NB4 (cell line): ENCODE measurements at regions not wholly inside any gene's neighbourhood (a gene's known extent, or its start where the extent isn't known, plus 50 kb on each side); places are given as distances from the start of the nearest gene placed in this dataset.

Experiments
- DNase-seq: peaks from one replicate; pipeline ENCODE4 v3.0.0; 2010; ENCODE audit warnings: low read depth
- H3K4me3 ChIP-seq: one replicate; pipeline ENCODE4 v1.5.1; 2011; ENCODE audit warnings: mild to moderate bottlenecking, low read depth, low read length, moderate library complexity
- MYC ChIP-seq: IDR thresholded peaks from 2 replicates; pipeline ENCODE4 v1.6.1; 2011; ENCODE audit warnings: low read depth, low read length
- POLR2A ChIP-seq: IDR thresholded peaks from 2 replicates; pipeline ENCODE4 v1.6.1; 2011; ENCODE audit warnings: mild to moderate bottlenecking; ENCODE audit not compliant: insufficient read length; ENCODE audit errors: extremely low read depth
- TF ChIP-seq, protein P1 (sequence below): IDR thresholded peaks from one replicate; pipeline ENCODE4 v1.5.1; 2012; ENCODE audit warnings: low read depth, low read length
- TF ChIP-seq, protein P2 (sequence below): IDR thresholded peaks from 2 replicates; pipeline ENCODE4 v1.6.1; 2011; ENCODE audit warnings: low read depth, low read length

DNA sequence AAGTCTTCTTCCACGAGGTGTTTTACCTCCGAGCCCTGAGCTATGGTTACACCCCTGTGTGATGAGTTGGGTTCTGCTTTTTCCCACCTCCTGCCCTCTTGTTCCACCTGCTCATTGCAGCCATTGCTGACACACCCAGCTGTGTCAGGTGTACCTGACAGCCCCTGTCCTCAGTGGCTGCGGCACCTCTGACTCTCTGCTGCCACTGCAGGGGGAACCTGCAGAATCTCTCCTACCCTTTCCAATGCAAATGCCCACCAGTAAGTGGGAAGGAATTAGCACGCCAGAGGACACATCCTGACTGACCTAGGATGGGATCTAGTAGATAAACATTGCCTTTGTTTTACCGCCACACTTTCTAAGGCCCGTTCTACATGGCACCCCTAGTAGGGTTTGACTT lies 600.9 kb upstream of the MKI67 start:
- H3K4me3 ChIP-seq, result no peak overlapping the region
- TF ChIP-seq POLR2A, result no peak
- TF ChIP-seq, protein P1, sequence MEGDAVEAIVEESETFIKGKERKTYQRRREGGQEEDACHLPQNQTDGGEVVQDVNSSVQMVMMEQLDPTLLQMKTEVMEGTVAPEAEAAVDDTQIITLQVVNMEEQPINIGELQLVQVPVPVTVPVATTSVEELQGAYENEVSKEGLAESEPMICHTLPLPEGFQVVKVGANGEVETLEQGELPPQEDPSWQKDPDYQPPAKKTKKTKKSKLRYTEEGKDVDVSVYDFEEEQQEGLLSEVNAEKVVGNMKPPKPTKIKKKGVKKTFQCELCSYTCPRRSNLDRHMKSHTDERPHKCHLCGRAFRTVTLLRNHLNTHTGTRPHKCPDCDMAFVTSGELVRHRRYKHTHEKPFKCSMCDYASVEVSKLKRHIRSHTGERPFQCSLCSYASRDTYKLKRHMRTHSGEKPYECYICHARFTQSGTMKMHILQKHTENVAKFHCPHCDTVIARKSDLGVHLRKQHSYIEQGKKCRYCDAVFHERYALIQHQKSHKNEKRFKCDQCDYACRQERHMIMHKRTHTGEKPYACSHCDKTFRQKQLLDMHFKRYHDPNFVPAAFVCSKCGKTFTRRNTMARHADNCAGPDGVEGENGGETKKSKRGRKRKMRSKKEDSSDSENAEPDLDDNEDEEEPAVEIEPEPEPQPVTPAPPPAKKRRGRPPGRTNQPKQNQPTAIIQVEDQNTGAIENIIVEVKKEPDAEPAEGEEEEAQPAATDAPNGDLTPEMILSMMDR, result no peak
- TF ChIP-seq MYC, result no peak
- TF ChIP-seq, protein P2, sequence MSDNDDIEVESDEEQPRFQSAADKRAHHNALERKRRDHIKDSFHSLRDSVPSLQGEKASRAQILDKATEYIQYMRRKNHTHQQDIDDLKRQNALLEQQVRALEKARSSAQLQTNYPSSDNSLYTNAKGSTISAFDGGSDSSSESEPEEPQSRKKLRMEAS, result no peak
- no peak for DNase-seq

DNA sequence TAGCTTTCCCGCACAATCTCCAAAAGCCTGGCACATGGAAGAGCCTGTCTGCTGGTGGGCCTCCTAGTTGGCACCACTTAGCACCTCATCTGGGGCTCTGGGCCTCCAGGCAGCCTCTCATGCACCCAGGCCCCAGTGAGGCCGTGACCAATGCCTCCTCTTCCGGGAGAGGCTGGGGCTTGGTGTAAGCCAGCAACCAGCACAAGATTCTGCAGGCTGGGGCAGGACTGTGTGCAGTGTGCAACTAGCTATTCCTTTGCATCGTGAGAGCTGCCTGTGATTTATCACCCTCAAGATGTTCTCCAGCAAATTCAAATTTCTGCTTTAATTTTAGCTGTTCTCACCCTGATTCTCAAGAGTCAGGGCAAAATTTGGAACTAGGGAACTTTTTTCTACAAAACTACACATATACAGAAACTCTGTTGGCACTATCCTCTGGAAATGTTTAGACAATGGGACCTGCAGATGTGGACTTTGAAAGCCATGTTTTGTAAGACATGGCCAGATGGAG lies 603.7 kb upstream of the MKI67 start:
- no peak overlapping the region for H3K4me3 ChIP-seq
- TF ChIP-seq MYC, result no peak
- TF ChIP-seq, protein P1, result no peak
- no peak for TF ChIP-seq POLR2A
- TF ChIP-seq, protein P2, result no peak
- no peak for DNase-seq

DNA sequence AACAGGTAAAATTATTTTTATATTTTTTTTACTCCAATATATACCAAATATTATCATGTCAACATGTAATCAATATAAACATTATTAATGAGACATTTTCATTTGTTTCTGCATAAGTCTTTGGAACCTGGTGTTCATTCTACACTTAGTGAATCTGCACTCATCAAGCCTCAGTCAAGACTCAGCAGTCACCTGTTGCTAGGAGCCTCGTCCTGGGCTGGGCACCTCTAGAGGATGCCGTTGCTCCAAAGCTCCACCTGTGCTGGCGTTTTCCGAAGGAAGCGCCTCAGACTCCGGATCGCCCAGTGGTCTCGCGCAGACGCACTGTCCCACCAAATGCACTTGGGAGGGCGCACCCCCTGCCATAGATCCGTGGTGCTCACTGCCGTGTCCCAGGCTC lies 604.7 kb upstream of the MKI67 start:
- no peak overlapping the region for H3K4me3 ChIP-seq
- no peak for DNase-seq
- TF ChIP-seq, protein P1, result no peak
- no peak for TF ChIP-seq POLR2A
- TF ChIP-seq, protein P2, result no peak
- TF ChIP-seq MYC, result no peak

DNA sequence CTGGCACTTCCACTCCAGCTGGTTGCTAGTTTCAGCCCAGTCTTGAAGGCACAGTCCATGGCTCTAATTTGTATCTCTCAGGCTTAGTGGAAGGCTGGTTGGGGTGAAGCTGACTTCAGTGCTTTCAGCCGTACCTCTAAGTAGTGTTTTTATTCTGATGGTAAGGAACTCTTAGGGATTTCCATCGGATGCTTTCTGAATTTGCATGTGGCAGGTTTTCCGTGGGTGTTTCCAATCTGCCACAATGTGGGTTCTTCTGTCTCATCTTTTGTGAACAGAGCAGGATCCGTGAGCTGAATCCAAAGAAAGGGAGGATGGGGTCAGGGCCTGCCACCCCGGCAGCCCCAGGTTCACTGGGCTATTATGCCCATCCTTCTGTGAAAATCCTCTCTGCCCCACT lies 607.9 kb upstream of the MKI67 start:
- no peak for DNase-seq
- TF ChIP-seq, protein P1, result no peak
- TF ChIP-seq POLR2A (no peak), MYC (no peak)
- TF ChIP-seq, protein P2, result no peak
- H3K4me3 ChIP-seq, result no peak overlapping the region

DNA sequence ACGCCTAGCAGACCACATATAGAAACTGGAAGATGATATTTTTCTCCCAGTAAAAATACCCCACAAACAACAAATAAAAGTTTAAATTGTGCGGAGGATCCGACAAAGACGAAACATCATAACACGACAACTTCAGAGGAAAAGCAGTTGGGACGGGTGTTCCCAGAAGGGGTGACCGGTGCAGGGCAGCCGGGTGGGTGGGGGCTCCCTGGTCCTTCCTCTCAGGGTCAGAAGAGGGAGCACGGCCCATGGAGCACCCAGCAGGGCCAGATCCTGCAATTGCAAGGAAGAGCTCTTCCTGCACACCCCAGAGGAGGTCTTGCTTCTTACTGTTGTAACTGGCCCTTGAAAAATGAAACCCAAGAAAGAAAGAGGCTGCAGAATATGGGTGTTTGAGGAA lies 608.5 kb upstream of the MKI67 start:
- no peak overlapping the region for H3K4me3 ChIP-seq
- TF ChIP-seq, protein P2, result no peak
- no peak for DNase-seq

DNA sequence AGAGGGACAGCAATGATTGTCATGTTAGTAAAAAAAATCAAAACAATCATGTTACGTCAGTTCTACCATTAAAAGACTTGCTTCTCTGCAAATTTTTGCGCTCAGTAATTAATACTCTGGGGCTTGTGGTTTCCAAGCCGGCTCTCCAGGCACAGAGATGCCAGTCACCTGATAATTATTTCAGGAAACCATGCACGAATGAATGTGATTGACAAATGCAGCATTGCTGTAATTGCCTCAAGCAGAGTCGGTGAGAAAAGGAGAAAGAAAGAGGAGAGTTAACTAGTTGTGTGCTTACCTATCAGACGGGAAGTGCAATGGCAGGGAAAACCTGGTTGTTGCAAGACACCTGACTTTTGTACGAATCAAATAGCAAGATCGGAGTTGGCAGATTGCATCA lies 609.8 kb upstream of the MKI67 start:
- DNase-seq, result no peak
- TF ChIP-seq, protein P2, result no peak
- TF ChIP-seq POLR2A (no peak), MYC (no peak)
- TF ChIP-seq, protein P1, result no peak
- no peak overlapping the region for H3K4me3 ChIP-seq
